Progenitor cell of endocrine pancreas (in vitro differentiated cells): ENCODE measurements at regions not wholly inside any gene's neighbourhood (a gene's known extent, or its start where the extent isn't known, plus 50 kb on each side); places are given as distances from the start of the nearest gene placed in this dataset.

ENCODE experiments used
- DNase-seq: peaks from one replicate; pipeline ENCODE4 v3.0.0; 2021; ENCODE audit warnings: low spot score; ENCODE audit not compliant: unreplicated experiment
- H3K27ac Mint-ChIP-seq: 2 replicates; pipeline ENCODE4 v1.8.0; 2021; ENCODE audit warnings: mild to moderate bottlenecking, moderate library complexity, mixed read lengths
- H3K27me3 Mint-ChIP-seq: 2 replicates; pipeline ENCODE4 v1.8.0; 2021; ENCODE audit warnings: mixed read lengths
- H3K36me3 Mint-ChIP-seq: 2 replicates; pipeline ENCODE4 v1.8.0; 2022; ENCODE audit warnings: mixed read lengths; ENCODE audit not compliant: insufficient read depth
- H3K4me1 Mint-ChIP-seq: 2 replicates; pipeline ENCODE4 v1.8.0; 2021; ENCODE audit warnings: low read depth, mixed read lengths
- H3K4me3 Mint-ChIP-seq: 2 replicates; pipeline ENCODE4 v1.8.0; 2021; ENCODE audit warnings: low read depth, mild to moderate bottlenecking, moderate library complexity, mixed read lengths
- H3K9me3 Mint-ChIP-seq: 2 replicates; pipeline ENCODE4 v1.8.0; 2021; ENCODE audit warnings: low read depth, mixed read lengths
- TF ChIP-seq, protein P1 (sequence below): fragments of 200-600 bp; sonication (generic); IDR thresholded peaks from one replicate; pipeline ENCODE4 v1.5.0; 2021; ENCODE audit warnings: antibody characterized with exemption, mild to moderate bottlenecking; ENCODE audit not compliant: unreplicated experiment

DNA sequence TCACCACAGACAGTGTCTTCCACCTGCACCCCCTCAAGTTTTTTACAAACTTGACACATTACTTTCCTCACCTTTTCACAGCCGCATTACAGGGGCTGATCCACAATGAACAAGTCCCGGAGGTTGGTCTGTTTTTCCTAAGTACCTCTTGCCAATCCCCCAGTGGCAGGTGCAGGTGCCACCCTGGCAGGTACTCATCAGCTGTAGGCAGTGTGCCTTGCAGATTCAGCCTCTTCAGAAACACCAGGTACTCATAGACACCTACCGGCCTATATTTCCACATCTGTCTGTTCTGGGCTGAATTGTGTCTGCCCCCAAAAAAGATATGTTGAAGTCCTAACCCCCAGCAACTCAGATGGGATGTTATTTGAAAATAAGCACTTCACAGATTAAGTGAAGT, 81.4 kb upstream of the CNIH3 start:
- no peak overlapping the region for H3K4me3 Mint-ChIP-seq
- H3K27ac Mint-ChIP-seq, result no peak overlapping the region
- no peaks in the 10 kb centered on the region for H3K36me3 Mint-ChIP-seq
- TF ChIP-seq, protein P1, sequence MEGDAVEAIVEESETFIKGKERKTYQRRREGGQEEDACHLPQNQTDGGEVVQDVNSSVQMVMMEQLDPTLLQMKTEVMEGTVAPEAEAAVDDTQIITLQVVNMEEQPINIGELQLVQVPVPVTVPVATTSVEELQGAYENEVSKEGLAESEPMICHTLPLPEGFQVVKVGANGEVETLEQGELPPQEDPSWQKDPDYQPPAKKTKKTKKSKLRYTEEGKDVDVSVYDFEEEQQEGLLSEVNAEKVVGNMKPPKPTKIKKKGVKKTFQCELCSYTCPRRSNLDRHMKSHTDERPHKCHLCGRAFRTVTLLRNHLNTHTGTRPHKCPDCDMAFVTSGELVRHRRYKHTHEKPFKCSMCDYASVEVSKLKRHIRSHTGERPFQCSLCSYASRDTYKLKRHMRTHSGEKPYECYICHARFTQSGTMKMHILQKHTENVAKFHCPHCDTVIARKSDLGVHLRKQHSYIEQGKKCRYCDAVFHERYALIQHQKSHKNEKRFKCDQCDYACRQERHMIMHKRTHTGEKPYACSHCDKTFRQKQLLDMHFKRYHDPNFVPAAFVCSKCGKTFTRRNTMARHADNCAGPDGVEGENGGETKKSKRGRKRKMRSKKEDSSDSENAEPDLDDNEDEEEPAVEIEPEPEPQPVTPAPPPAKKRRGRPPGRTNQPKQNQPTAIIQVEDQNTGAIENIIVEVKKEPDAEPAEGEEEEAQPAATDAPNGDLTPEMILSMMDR, result no peak
- H3K27me3 Mint-ChIP-seq, result peaks cover 5% of the 10 kb centered on the region
- no peaks in the 10 kb centered on the region for H3K9me3 Mint-ChIP-seq
- DNase-seq, result no peak
- H3K4me1 Mint-ChIP-seq, result no peaks in the 10 kb centered on the region

DNA sequence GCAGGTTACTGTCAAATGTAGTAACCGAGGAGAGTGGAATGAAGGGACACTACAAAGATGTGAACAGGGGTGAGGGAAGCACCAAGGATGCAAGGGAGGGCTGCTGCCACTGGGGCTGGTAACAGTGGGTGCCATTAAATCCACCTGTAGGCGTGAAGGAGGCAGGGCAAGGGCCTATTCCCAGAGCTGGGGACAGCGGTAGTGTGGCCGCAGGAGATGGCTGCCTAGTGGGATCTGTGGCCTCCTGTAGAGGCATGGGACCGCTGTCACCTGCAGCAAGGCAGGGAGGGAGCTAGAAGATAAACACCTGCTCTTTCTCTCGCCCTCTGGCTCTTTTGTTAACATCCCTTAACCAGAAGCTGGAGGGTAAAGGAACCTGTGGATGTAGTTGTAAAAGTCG, 80.5 kb upstream of the CNIH3 start:
- Mint-ChIP-seq H3K36me3 (no peaks in the 10 kb centered on the region), H3K4me3 (no peak overlapping the region), H3K27ac (no peak overlapping the region), H3K9me3 (no peaks in the 10 kb centered on the region), H3K4me1 (no peaks in the 10 kb centered on the region), H3K27me3 (peaks cover 5% of the 10 kb centered on the region)
- TF ChIP-seq, protein P1, result no peak
- no peak for DNase-seq

DNA sequence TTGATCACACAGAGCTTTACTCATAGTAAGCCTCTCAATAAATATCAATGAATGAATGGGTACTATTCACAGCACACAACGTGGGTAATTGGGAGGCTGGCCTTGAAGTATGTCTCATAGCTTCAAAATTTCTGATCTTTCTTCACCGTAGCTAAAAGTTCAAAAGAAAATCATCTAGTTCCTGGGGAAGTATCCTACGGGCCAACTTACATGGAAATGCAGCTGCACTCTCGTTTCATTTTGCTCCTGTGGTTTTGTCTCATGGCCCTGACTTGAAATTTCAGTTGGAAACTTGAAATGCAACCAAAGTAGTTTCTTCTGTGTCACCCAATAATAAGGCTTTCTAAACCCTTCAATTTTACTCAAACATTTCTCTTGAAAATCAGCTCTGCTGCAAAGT, 76.1 kb upstream of the CNIH3 start:
- no peak overlapping the region for H3K27ac Mint-ChIP-seq
- no peak for DNase-seq

DNA sequence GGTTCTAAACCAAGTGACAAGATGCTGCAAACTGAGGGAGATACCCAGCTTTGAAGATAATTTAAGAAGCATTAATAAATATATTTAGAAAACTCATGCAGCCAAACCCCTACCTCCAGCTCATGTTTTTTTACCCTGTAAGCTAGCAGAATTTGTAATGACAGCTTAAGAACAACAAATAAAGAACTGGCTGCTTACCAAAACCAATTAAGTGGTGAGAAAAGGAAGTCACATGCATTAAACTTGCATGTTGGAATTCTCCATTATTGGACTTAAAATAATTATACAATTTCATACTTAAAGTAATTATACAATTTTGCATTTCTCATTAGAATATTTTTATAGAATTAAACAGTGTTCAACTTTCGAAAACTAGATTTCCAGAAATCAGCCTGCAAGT, 75.6 kb upstream of the CNIH3 start:
- H3K9me3 Mint-ChIP-seq, result no peaks in the 10 kb centered on the region
- H3K4me3 Mint-ChIP-seq, result no peak overlapping the region
- DNase-seq, result no peak
- H3K4me1 Mint-ChIP-seq, result peaks cover 3% of the 10 kb centered on the region
- TF ChIP-seq, protein P1, result no peak
- H3K27me3 Mint-ChIP-seq, result peaks cover 2% of the 10 kb centered on the region
- no peaks in the 10 kb centered on the region for H3K36me3 Mint-ChIP-seq
- H3K27ac Mint-ChIP-seq, result no peak overlapping the region

More for the DNA sequence above, 76.1 kb upstream of the CNIH3 start:
- Mint-ChIP-seq H3K4me1 (peaks cover 3% of the 10 kb centered on the region), H3K27me3 (peaks cover 2% of the 10 kb centered on the region), H3K9me3 (no peaks in the 10 kb centered on the region), H3K36me3 (no peaks in the 10 kb centered on the region), H3K4me3 (no peak overlapping the region)
- TF ChIP-seq, protein P1, result no peak

DNA sequence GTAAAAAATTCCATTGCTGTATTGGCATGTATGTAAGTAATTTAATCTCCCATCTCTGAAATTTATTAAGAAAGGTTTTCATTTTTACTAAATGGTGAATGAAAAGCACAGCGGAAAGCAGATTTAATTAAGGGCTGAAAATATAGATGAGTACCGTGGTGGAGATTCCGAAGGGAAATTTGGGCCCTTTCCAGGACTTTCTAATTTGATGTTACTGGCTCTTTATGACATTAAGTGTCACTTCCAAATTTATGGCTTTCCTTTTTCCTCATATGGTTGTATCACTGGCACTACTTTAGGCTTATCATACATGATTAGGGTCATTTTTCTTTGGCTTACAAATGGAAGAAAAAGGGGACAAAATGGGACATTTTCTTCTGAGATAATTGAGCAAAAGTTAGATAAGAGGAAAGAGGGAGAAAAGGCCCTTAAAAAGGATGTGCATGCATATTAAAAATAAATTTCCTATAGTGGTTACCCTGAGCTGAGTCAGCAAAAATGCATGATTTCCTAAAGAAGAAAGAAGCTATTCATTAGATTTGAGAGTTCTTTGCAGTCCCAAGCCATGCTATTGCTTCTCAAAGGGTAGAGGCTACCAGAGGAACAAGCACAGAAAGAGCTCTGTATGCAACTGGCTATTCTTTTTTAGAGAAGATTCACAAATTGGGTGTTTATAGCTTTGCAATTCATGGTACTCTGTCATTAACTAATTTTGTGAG, 74.9 kb upstream of the CNIH3 start:
- Mint-ChIP-seq H3K36me3 (no peaks in the 10 kb centered on the region), H3K9me3 (no peaks in the 10 kb centered on the region), H3K4me1 (peaks cover 3% of the 10 kb centered on the region), H3K27me3 (peaks cover 2% of the 10 kb centered on the region), H3K27ac (no peak overlapping the region), H3K4me3 (no peak overlapping the region)
- no peak for DNase-seq
- TF ChIP-seq, protein P1, result no peak
